ENCODE measurements at regions not wholly inside any gene's neighbourhood (a gene's known extent, or its start where the extent isn't known, plus 50 kb on each side); places are given as distances from the start of the nearest gene placed in this dataset.

GRCh38 chr3:66128623-66129022 lies 89.9 kb upstream of the MAGI1 start:
- no peak for DNase-seq

- DNase-seq: no peak
Observed at GRCh38 chr3:66121318-66121717, 82.6 kb upstream of the MAGI1 start.

- no peak for DNase-seq
Observed at GRCh38 chr3:66115858-66116654, 77.3 kb upstream of the MAGI1 start.

- DNase-seq: no peak
Observed at GRCh38 chr3:66113542-66113941, 74.8 kb upstream of the MAGI1 start.

DNA sequence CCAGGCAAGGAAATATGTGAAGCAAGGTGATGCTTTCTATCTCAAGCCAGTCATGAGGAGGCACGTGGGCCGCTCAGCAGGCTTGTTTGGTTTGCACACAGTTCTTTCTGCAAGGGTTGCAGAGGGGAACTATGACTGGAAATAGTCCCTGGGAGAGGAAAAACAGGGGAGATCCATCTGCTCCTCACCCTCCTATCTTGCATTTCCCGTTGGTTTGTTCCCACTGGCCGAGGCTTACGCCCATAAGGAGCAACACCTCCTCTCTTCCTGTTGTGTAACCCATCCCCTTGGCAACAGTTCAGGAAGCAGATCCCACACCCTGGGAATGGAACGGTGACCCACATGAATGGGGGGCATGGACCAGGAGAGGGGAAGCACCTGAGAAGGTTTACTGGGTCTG lies 72.1 kb upstream of the MAGI1 start:
- DNase-seq: no peak

GRCh38 chr3:66107855-66108254 lies 69.1 kb upstream of the MAGI1 start:
- DNase-seq: no peak

- no peak for DNase-seq
Observed at GRCh38 chr3:66106788-66107187, 68.1 kb upstream of the MAGI1 start.

DNA sequence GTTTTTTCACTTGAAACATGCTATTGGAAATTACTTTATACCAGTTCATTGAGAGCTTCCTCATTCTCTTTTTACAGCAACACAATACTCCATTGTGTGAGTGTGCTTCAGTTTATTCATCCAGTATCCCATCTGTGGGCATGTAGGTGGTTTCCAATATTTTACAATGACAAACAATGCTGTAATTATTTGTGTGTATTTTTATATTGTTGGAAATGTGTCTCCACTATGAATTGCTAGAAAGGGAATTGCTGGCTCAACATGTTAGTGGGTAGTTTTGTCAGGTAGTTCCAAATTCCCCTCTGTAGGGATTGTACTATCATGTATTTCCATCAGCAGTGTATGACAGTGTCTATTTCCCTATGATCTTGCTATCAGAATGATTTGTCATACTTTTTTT lies 65.8 kb upstream of the MAGI1 start:
- no peak for DNase-seq

- no peak for DNase-seq
Observed at GRCh38 chr3:66103729-66104128, 65.0 kb upstream of the MAGI1 start.

DNA sequence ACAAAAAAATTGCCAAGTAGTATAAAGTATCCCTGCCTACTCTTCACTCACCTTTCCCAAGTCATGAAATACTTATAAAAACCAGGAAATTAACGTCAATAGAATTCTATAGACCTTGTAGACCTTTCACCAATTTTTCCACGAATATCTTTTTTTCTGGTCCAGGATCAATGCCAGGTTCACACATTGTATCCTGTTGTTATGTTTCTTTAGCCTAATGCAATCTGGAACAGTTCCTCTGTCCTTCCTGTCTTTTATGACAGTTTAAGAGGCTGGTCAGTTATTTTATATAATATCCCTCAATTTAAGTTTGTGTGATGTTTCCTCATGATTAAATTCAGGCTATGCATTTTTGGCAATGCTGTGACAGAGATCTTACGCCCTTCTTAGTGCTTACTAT lies 63.2 kb upstream of the MAGI1 start:
- DNase-seq: no peak

DNA sequence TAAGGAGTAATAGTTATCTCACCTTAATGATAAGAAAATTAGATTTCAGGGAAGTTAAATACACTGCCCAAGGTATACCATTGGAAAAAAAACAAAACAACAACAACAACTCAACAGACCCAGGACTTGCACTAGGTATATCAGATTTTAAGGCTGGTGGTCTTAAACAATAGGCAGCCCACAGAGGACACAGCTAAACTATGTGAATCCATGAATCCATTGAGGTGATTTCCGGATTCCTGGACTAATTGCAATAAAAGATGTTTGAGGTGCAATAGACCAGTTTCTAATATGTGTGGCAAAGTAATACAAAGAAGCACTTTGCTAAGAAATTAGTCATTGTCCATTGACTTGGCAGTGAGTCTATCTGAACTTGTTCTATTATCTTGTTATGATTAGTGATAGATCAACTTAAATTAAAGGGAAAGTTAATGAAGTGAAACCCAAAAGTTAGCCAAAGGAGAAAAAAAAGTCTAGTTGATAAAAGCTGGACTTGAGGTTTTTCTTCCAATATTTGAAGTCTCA lies 60.9 kb upstream of the MAGI1 start:
- no peak for DNase-seq

DNA sequence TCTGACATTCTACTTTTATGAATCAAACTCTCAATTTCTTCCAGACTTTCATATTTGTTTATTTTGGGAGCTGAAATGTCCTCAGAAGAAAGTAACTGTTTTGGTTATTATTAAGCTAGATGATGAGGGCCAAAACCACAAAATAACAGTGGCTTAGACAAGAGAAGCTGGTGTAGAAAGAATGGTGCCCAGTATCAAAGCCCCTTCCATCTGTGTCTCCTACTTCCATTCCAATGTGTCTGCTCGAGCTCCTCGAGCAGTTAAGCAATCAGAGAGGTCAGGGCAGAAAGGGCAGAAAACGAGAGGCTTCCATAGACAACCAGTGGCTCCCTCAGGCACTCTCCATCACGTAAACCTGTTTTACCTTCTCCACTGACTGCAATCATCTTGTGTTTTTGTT lies 59.7 kb upstream of the MAGI1 start:
- no peak for DNase-seq

DNA sequence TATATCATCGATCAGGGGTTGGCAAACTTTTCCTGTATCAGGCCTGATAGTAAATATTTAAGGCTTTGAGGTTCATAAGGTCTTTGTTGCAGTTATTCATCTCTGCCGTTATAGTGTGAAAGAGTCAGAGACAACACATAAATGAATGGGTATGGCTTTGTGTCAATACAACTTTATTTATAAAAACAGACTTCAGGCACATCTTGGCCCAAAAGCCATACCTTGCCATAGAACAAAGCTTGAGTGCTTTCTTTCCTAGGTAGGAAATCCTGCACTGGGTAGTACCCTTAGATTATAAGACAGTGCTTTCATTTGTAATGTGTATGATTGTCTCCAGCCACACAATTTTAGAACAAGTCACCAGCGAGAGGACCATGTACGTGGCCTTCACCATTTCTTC lies 58.9 kb upstream of the MAGI1 start:
- no peak for DNase-seq

- DNase-seq: no peak
Observed at GRCh38 chr3:66095295-66096001, 56.7 kb upstream of the MAGI1 start.

DNA sequence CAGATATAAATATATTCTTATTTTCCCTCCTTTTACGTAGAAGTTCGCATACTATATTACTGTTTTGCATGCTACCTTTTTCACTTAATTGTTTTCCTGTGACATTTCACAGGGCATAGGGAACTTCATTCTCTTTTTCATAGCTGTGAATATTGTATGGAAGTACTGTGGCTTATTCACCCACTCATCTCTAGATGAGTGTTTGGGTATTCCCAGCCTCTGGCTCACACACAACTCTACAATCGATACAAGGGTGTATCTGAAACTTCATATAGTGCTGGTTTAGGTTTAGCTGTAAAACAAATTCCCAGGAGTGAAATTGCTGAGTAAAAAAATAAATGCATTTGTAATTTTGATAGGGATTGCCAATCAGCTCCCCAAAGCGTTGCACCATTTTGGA lies 55.3 kb upstream of the MAGI1 start:
- DNase-seq: no peak

GRCh38 chr3:66092175-66092995 lies 53.7 kb upstream of the MAGI1 start:
- DNase-seq: no peak

Measured in NCI-H1694 (cell line).